HCT116 (cell line): ENCODE measurements at regions not wholly inside any gene's neighbourhood (a gene's known extent, or its start where the extent isn't known, plus 50 kb on each side); places are given as distances from the start of the nearest gene placed in this dataset.

Experiments used
- ATAC-seq: fragments of 200-7000 bp; cut with Tn5 transposase; 2 replicates; pipeline ENCODE4 v1.9.1; 2020; ENCODE audit warnings: mild to moderate bottlenecking, moderate library complexity
- BruUV-seq: library from RNA; stranded (reverse); fragments of 400-500 nt; replicated peaks from 2 replicates; lab custom pipeline; 2021; lab: Mats Ljungman, UMichigan
- CTCF ChIA-PET: fragments of 300-600 bp; sonication (Branson Sonifier 250); formaldehyde crosslinking; loops from one replicate; lab custom pipeline; 2021; ENCODE audit warnings: antibody characterized with exemption; lab: Charles Lee
- POLR2A ChIA-PET: fragments of 300-600, 350-600 bp; sonication (Branson Sonifier 250); formaldehyde crosslinking; loops from one replicate; lab custom pipeline; 2021; ENCODE audit warnings: antibody characterized with exemption; lab: Charles Lee
- RAD21 ChIA-PET, 2 experiments: fragments of 300-600 bp; sonication (Branson Sonifier 250); formaldehyde crosslinking; loops; one replicate each; lab custom pipeline; 2023; ENCODE audit warnings: low total read pairs in 2 of 2; ENCODE audit not compliant: uncharacterized antibody in 2 of 2, unreplicated experiment in 2 of 2, low non-redundant PET in 1 of 2; lab: Charles Lee
- DNase-seq: peaks from one replicate; pipeline ENCODE4 v3.0.0-alpha.2; 2010; ENCODE audit warnings: low read depth, low spot score
- H2AFZ ChIP-seq: fragments of 200-600 bp; shearing (Covaris generic), sonication (generic); 2 replicates; pipeline ENCODE4 v1.6.1; 2017; ENCODE audit warnings: low read depth, mixed run types, mixed read lengths, antibody characterized with exemption, low read length; ENCODE audit not compliant: poor library complexity, severe bottlenecking
- H3K27ac ChIP-seq: 2 replicates; pipeline ENCODE4 v1.5.1; 2012; ENCODE audit warnings: low read depth, low read length
- H3K27me3 ChIP-seq: fragments of 200-600 bp; sonication (generic); 2 replicates; pipeline ENCODE4 v1.6.1; 2016; ENCODE audit warnings: mixed run types, low read length, mixed read lengths; ENCODE audit not compliant: insufficient read depth
- H3K36me3 ChIP-seq, 2 experiments: fragments of 200-500 bp in 1 of 2; fragments of 200-600 bp in 1 of 2; sonication (Bioruptor generic) in 1 of 2; sonication (generic) in 1 of 2; 2 replicates each; pipeline versions ENCODE4 v1.5.1 to v1.6.1; 2014 to 2016; ENCODE audit warnings: low read length in 2 of 2, inconsistent platforms in 1 of 2, mixed read lengths in 1 of 2, mixed run types in 1 of 2; ENCODE audit not compliant: insufficient read depth in 2 of 2, control insufficient read depth in 1 of 2
- H3K4me1 ChIP-seq, 2 experiments: fragments of 200-600 bp in 1 of 2; sonication (generic) in 1 of 2; 2 replicates each; pipeline versions ENCODE4 v1.5.1 to v1.6.1; 2012 to 2017; ENCODE audit warnings: low read length in 2 of 2, inconsistent platforms in 1 of 2, mild to moderate bottlenecking in 1 of 2, mixed read lengths in 1 of 2, mixed run types in 1 of 2, moderate library complexity in 1 of 2; ENCODE audit not compliant: insufficient read depth in 2 of 2, control insufficient read depth in 1 of 2
- H3K4me2 ChIP-seq: fragments of 200-600 bp; sonication (generic); 2 replicates; pipeline ENCODE4 v1.6.1; 2017; ENCODE audit warnings: mixed run types, low read length, mixed read lengths
- H3K4me3 ChIP-seq, 2 experiments: fragments of 200-600 bp in 1 of 2; sonication (generic) in 1 of 2; replicated peaks in 1 of 2; 2 replicates each; pipeline ENCODE4 v1.5.1; 2011 to 2016; ENCODE audit warnings: low read length in 2 of 2, control low read depth in 1 of 2, low read depth in 1 of 2, mild to moderate bottlenecking in 1 of 2, mixed read lengths in 1 of 2, mixed run types in 1 of 2
- H3K79me2 ChIP-seq: fragments of 200-600 bp; sonication (generic); 2 replicates; pipeline ENCODE4 v1.6.1; 2017; ENCODE audit warnings: mild to moderate bottlenecking, mixed run types, low read length, moderate library complexity, mixed read lengths; ENCODE audit not compliant: insufficient read depth
- H3K9ac ChIP-seq: fragments of 200-600 bp; sonication (generic); 2 replicates; pipeline ENCODE4 v1.6.1; 2016; ENCODE audit warnings: low read length, mixed read lengths
- H3K9me2 ChIP-seq: fragments of 200-600 bp; sonication (generic), shearing (Covaris generic); 2 replicates; pipeline ENCODE4 v1.6.1; 2017; ENCODE audit warnings: mixed run types, mild to moderate bottlenecking, moderate library complexity; ENCODE audit not compliant: insufficient read depth
- H3K9me3 ChIP-seq, 2 experiments: fragments of 200-500 bp in 1 of 2; fragments of 200-600 bp in 1 of 2; sonication (Bioruptor generic) in 1 of 2; sonication (generic) in 1 of 2; 2 replicates each; pipeline ENCODE4 v1.6.1; 2014 to 2017; ENCODE audit warnings: low read length in 2 of 2, mixed read lengths in 2 of 2, inconsistent platforms in 1 of 2, low read depth in 1 of 2, mild to moderate bottlenecking in 1 of 2, mixed run types in 1 of 2, moderate library complexity in 1 of 2; ENCODE audit not compliant: control insufficient read depth in 1 of 2, insufficient read depth in 1 of 2
- H4K20me1 ChIP-seq: fragments of 200-600 bp; sonication (generic), shearing (Covaris generic); 2 replicates; pipeline ENCODE4 v1.6.1; 2017; ENCODE audit warnings: mixed run types, mild to moderate bottlenecking, moderate library complexity; ENCODE audit not compliant: insufficient read depth
- ATF3 ChIP-seq: IDR thresholded peaks from 2 replicates; pipeline ENCODE4 v1.6.1; 2012
- CBX3 ChIP-seq: IDR thresholded peaks from 2 replicates; pipeline ENCODE4 v1.6.1; 2012; ENCODE audit warnings: low read depth
- CEBPB ChIP-seq: IDR thresholded peaks from 2 replicates; pipeline ENCODE4 v1.6.1; 2012; ENCODE audit warnings: low read depth
- EGR1 ChIP-seq: IDR thresholded peaks from 2 replicates; pipeline ENCODE4 v1.6.1; 2012; ENCODE audit warnings: low read depth
- ELF1 ChIP-seq: IDR thresholded peaks from 2 replicates; pipeline ENCODE4 v1.6.1; 2012; ENCODE audit warnings: low read depth, borderline replicate concordance
- EZH2 ChIP-seq: fragments of 200-600 bp; sonication (generic); IDR thresholded peaks from 2 replicates; pipeline ENCODE4 v1.6.1; 2017; ENCODE audit warnings: antibody characterized with exemption, mixed run types
- EZH2phosphoT487 ChIP-seq: fragments of 200-600 bp; IDR thresholded peaks from 2 replicates; pipeline ENCODE4 v1.6.1; 2018; ENCODE audit warnings: antibody characterized with exemption, borderline replicate concordance
- REST ChIP-seq: IDR thresholded peaks from 2 replicates; pipeline ENCODE4 v1.6.1; 2012; ENCODE audit warnings: low read depth
- SIN3A ChIP-seq: IDR thresholded peaks from 2 replicates; pipeline ENCODE4 v1.6.1; 2012; ENCODE audit warnings: low read depth
- SP1 ChIP-seq: IDR thresholded peaks from 2 replicates; pipeline ENCODE4 v1.6.1; 2012; ENCODE audit warnings: low read depth
- ZFX ChIP-seq: fragments of 450-650 bp; IDR thresholded peaks from 2 replicates; pipeline ENCODE4 v1.6.1; 2017
- intact Hi-C: fragments of 100-400 bp; cut with micrococcal nuclease; formaldehyde crosslinking; loops from 2 replicates; pipeline ENCODE4 v1.10.0; 2022

GRCh38 chr3:67077656-67078055, 79.5 kb downstream of the KBTBD8 start:
- Histone ChIP-seq H3K9ac (no peak overlapping the region), H3K9me3 (no peaks in the 10 kb centered on the region), H3K9me2 (no peaks in the 10 kb centered on the region), H3K27me3 (no peaks in the 10 kb centered on the region; the same call in none of the 2 replicates), H3K27ac (no peak overlapping the region), H3K36me3 (no peaks in the 10 kb centered on the region), H3K4me1 (no peaks in the 10 kb centered on the region), H4K20me1 (no peaks in the 10 kb centered on the region; the same call in 1 of the 2 replicates), H3K4me2 (no peak overlapping the region), H2AFZ (no peak overlapping the region), H3K79me2 (no peaks in the 10 kb centered on the region)
- intact Hi-C loops = no loop called here
- no peak for DNase-seq
- POLR2A ChIA-PET = no interaction called here
- ATAC-seq = no peak
- no TSS peak for BruUV-seq
- TF ChIP-seq ATF3 = no peak
- no peak for TF ChIP-seq EGR1
- TF ChIP-seq CEBPB = no peak
- no peak for TF ChIP-seq EZH2phosphoT487
- no peak for TF ChIP-seq CBX3
- no peak for TF ChIP-seq SIN3A
- TF ChIP-seq ELF1 = no peak
- no peak for TF ChIP-seq ZFX
- no peak for TF ChIP-seq REST
- TF ChIP-seq EZH2 = no peak
- no peak for TF ChIP-seq SP1
- TF ChIP-seq, all 23 proteins: peak for 0
- RAD21 ChIA-PET = no interaction called here
- CTCF ChIA-PET = no interaction called here
- no peak overlapping the region for H3K4me3 ChIP-seq
